ENCODE measurements at regions not wholly inside any gene's neighbourhood (a gene's known extent, or its start where the extent isn't known, plus 50 kb on each side); places are given as distances from the start of the nearest gene placed in this dataset.

DNA sequence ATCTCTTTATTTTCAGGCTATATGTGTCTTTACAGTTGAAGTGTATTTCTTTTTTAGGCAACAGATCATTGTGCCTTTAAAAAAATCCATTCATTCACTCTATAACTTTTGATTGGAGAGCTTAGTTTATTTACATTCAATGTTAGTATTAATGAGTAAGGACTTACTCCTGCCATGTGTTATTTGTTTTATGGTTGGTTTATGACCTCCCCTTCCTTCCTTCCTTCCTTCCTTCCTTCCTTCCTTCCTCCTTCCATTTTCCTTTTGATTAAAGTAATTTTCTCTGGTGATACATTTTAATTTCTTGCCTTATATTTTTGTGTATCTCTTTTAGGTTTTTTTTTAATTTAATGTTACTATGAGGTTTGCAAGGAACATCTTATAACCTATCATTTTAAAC, 1005.3 kb upstream of the EPHA7 start:
- Histone ChIP-seq H3K27me3 (no peaks in the 10 kb centered on the region), H3K9ac (ENCODE audit: low read depth in 2 of 2, low read length in 2 of 2) (no peak overlapping the region), H3K4me1 (no peaks in the 10 kb centered on the region), H3K36me3 (no peaks in the 10 kb centered on the region), H3K27ac (no peak overlapping the region), H3K9me3 (no peaks in the 10 kb centered on the region), H3K4me3 (no peak overlapping the region)
- intact Hi-C loops (cut with DNase I) = no loop called here
- no peak for DNase-seq
- TF ChIP-seq, protein P1, sequence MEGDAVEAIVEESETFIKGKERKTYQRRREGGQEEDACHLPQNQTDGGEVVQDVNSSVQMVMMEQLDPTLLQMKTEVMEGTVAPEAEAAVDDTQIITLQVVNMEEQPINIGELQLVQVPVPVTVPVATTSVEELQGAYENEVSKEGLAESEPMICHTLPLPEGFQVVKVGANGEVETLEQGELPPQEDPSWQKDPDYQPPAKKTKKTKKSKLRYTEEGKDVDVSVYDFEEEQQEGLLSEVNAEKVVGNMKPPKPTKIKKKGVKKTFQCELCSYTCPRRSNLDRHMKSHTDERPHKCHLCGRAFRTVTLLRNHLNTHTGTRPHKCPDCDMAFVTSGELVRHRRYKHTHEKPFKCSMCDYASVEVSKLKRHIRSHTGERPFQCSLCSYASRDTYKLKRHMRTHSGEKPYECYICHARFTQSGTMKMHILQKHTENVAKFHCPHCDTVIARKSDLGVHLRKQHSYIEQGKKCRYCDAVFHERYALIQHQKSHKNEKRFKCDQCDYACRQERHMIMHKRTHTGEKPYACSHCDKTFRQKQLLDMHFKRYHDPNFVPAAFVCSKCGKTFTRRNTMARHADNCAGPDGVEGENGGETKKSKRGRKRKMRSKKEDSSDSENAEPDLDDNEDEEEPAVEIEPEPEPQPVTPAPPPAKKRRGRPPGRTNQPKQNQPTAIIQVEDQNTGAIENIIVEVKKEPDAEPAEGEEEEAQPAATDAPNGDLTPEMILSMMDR (IDR thresholded peaks at IDR 0.05) = no peak

- no peaks in the 10 kb centered on the region for H3K27me3 ChIP-seq
- no peak for DNase-seq
- H3K9ac ChIP-seq (ENCODE audit: low read depth in 2 of 2, low read length in 2 of 2) = no peak overlapping the region
- H3K4me1 ChIP-seq = no peaks in the 10 kb centered on the region
- TF ChIP-seq, protein P1 (IDR thresholded peaks at IDR 0.05) = no peak
- intact Hi-C loops (cut with DNase I) = no loop called here
- H3K27ac ChIP-seq = no peak overlapping the region
- no peaks in the 10 kb centered on the region for H3K36me3 ChIP-seq
- no peaks in the 10 kb centered on the region for H3K9me3 ChIP-seq
- no peak overlapping the region for H3K4me3 ChIP-seq
These were observed 998.0 kb upstream of the EPHA7 start for GRCh38 chr6:94417363-94417762.

DNA sequence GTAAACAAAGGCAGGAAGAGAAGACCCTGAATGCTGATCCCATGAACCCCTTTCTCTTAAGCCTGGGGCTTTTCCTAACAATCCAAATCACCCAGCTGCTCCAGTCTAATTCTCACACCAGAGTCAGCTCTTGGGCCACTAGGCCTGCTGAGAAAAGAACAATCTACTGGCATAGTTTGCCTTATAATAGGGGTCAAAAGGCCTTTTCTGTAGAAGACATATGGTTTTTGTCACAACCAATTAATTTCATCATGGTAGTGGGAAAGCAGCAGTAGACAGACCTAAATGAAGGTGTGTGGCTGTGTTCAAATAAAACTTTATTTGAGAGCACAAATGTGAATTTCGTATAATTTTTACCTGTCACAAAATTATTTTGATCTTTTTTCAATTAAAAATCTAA, 994.7 kb upstream of the EPHA7 start:
- Histone ChIP-seq H3K4me1 (no peaks in the 10 kb centered on the region), H3K9me3 (no peaks in the 10 kb centered on the region), H3K9ac (ENCODE audit: low read depth in 2 of 2, low read length in 2 of 2) (no peak overlapping the region), H3K27ac (no peak overlapping the region), H3K27me3 (no peaks in the 10 kb centered on the region), H3K36me3 (no peaks in the 10 kb centered on the region), H3K4me3 (no peak overlapping the region)
- intact Hi-C loops (cut with DNase I) = no loop called here
- TF ChIP-seq, protein P1 (IDR thresholded peaks at IDR 0.05) = no peak
- no peak for DNase-seq

DNA sequence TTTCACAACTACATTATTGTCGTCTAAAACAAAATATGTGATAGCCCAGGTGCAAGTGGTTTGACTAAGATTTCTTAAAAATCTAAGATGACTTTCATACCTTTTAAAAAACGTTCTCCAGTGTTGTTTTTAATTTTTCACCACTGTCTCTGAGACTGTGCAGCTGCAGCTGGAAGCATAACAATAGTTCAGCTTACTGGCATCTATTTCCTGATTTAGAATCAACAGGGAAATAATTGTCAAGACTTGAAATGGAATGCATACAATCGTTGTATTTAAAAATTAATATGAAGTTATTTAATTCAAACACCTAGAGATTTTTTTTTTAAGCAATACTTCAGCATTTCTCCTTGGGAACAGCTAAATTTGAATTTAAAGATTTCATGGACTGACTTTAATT, 982.0 kb upstream of the EPHA7 start:
- no peaks in the 10 kb centered on the region for H3K4me1 ChIP-seq
- H3K4me3 ChIP-seq = no peak overlapping the region
- intact Hi-C loops (cut with DNase I) = no loop called here
- no peak overlapping the region for H3K27ac ChIP-seq
- no peaks in the 10 kb centered on the region for H3K9me3 ChIP-seq
- TF ChIP-seq, protein P1 (IDR thresholded peaks at IDR 0.05) = no peak
- no peak for DNase-seq
- H3K27me3 ChIP-seq = no peaks in the 10 kb centered on the region
- H3K36me3 ChIP-seq = no peaks in the 10 kb centered on the region
- H3K9ac ChIP-seq (ENCODE audit: low read depth in 2 of 2, low read length in 2 of 2) = no peak overlapping the region

DNA sequence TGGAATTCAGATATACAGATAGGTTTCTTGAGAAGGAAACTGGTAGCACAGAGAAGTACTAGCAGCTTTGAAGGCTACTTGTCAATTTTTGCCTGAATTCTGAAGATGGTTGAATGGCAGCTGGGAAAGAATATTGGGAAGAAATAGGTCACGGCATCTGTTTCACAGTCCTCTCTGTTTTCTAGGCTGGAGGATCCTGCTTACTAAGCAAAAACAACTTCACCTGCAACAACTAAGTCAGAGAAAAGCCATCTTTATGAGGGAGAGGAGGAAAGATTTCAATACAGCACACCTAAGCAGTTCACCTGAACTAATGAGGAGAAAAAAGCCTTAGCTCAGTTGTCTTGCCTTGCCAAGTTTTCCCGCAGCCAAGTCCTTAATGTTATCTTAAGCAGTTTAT, 975.5 kb upstream of the EPHA7 start:
- Histone ChIP-seq H3K4me3 (no peak overlapping the region), H3K36me3 (no peaks in the 10 kb centered on the region), H3K9me3 (no peaks in the 10 kb centered on the region), H3K4me1 (no peaks in the 10 kb centered on the region), H3K9ac (ENCODE audit: low read depth in 2 of 2, low read length in 2 of 2) (no peak overlapping the region), H3K27me3 (no peaks in the 10 kb centered on the region), H3K27ac (no peak overlapping the region)
- TF ChIP-seq, protein P1 (IDR thresholded peaks at IDR 0.05) = no peak
- no peak for DNase-seq
- intact Hi-C loops (cut with DNase I) = no loop called here

DNA sequence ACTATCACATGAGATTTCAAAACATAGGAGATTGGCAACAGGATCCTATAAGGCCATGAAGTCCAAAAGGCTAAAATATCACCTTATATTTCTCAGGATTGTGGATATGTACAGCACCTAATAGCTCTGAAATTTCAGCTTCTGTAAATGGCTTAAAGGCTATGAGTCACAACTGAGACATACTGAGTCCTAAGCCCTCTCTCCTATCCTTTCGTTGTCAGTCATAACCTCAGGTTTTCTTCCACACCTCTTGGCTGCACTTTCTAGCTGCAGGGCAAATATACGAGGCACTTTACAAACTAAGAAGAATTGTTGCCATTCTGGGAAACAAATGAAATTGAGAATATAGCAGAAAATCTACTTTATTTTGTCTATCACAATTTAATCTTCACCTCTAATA, 969.9 kb upstream of the EPHA7 start:
- no peaks in the 10 kb centered on the region for H3K27me3 ChIP-seq
- TF ChIP-seq, protein P1 (IDR thresholded peaks at IDR 0.05) = no peak
- H3K4me1 ChIP-seq = no peaks in the 10 kb centered on the region
- H3K27ac ChIP-seq = no peak overlapping the region
- DNase-seq = no peak
- no peaks in the 10 kb centered on the region for H3K36me3 ChIP-seq
- H3K9ac ChIP-seq (ENCODE audit: low read depth in 2 of 2, low read length in 2 of 2) = no peak overlapping the region
- no peak overlapping the region for H3K4me3 ChIP-seq
- H3K9me3 ChIP-seq = no peaks in the 10 kb centered on the region
- intact Hi-C loops (cut with DNase I) = no loop called here
